NCI-H1436 (cell line): ENCODE measurements at regions not wholly inside any gene's neighbourhood (a gene's known extent, or its start where the extent isn't known, plus 50 kb on each side); places are given as distances from the start of the nearest gene placed in this dataset.
A peak's percentile ranks its signal among the peaks of the same experiment; 100 is the strongest.

ENCODE experiments used
- DNase-seq: peaks from one replicate; lab custom pipeline; 2025; lab: John Stamatoyannopoulos, UW

- DNase-seq, result no peak
Observed at GRCh38 chr1:83770319-83770661, 228.6 kb downstream of the TTLL7 start.

GRCh38 chr1:83769594-83770318, 229.2 kb downstream of the TTLL7 start:
- no peak for DNase-seq

GRCh38 chr1:83769072-83769471, 229.9 kb downstream of the TTLL7 start:
- DNase-seq, result peak; percentile 19

GRCh38 chr1:83766241-83766691, 232.7 kb downstream of the TTLL7 start:
- no peak for DNase-seq

- DNase-seq, result no peak
Observed at GRCh38 chr1:83765125-83765524, 233.8 kb downstream of the TTLL7 start.

GRCh38 chr1:83764209-83764608, 234.7 kb downstream of the TTLL7 start:
- no peak for DNase-seq

- DNase-seq, result no peak
Observed at GRCh38 chr1:83763361-83764095, 235.4 kb downstream of the TTLL7 start.

- DNase-seq, result no peak
Observed at GRCh38 chr1:83762416-83762815, 236.5 kb downstream of the TTLL7 start.

- no peak for DNase-seq
Observed at GRCh38 chr1:83762039-83762365, 236.9 kb downstream of the TTLL7 start.

- no peak for DNase-seq
Observed at GRCh38 chr1:83761167-83762038, 237.5 kb downstream of the TTLL7 start.

GRCh38 chr1:83760226-83761021, 238.5 kb downstream of the TTLL7 start:
- no peak for DNase-seq

- no peak for DNase-seq
Observed at GRCh38 chr1:83756984-83757717, 241.8 kb downstream of the TTLL7 start.

GRCh38 chr1:83751602-83752001, 247.3 kb downstream of the TTLL7 start:
- no peak for DNase-seq

- no peak for DNase-seq
Observed at GRCh38 chr1:83750201-83750600, 248.7 kb downstream of the TTLL7 start.

GRCh38 chr1:83747853-83748482, 251.0 kb downstream of the TTLL7 start:
- DNase-seq, result no peak

GRCh38 chr1:83746234-83746633, 252.7 kb downstream of the TTLL7 start:
- DNase-seq, result no peak

GRCh38 chr1:83742446-83742845, 256.5 kb downstream of the TTLL7 start:
- no peak for DNase-seq

GRCh38 chr1:83741770-83742169, 257.2 kb downstream of the TTLL7 start:
- no peak for DNase-seq

GRCh38 chr1:83741348-83741747, 257.6 kb downstream of the TTLL7 start:
- no peak for DNase-seq

GRCh38 chr1:83735526-83735925, 263.4 kb downstream of the TTLL7 start:
- no peak for DNase-seq

GRCh38 chr1:83734420-83734819, 264.5 kb downstream of the TTLL7 start:
- no peak for DNase-seq
